Ishikawa (cell line): ENCODE measurements at regions not wholly inside any gene's neighbourhood (a gene's known extent, or its start where the extent isn't known, plus 50 kb on each side); places are given as distances from the start of the nearest gene placed in this dataset.

ENCODE experiments used
- CEBPB ChIP-seq: IDR thresholded peaks from 2 replicates; pipeline ENCODE4 v1.6.1; 2012
- CREB1 ChIP-seq: IDR thresholded peaks from 2 replicates; pipeline ENCODE4 v1.6.1; 2012; ENCODE audit warnings: low read depth
- EGR1 ChIP-seq: IDR thresholded peaks from 2 replicates; pipeline ENCODE4 v1.6.1; 2012
- EP300 ChIP-seq: IDR thresholded peaks from 2 replicates; pipeline ENCODE4 v1.6.1; 2012; ENCODE audit warnings: borderline replicate concordance
- FOXM1 ChIP-seq: IDR thresholded peaks from 2 replicates; pipeline ENCODE4 v1.6.1; 2012; ENCODE audit warnings: low read depth, borderline replicate concordance
- MAX ChIP-seq: IDR thresholded peaks from 2 replicates; pipeline ENCODE4 v1.6.1; 2012
- NFIC ChIP-seq: IDR thresholded peaks from 2 replicates; pipeline ENCODE4 v1.6.1; 2012
- RAD21 ChIP-seq: IDR thresholded peaks from 2 replicates; pipeline ENCODE4 v1.6.1; 2012; ENCODE audit warnings: low read depth
- REST ChIP-seq: IDR thresholded peaks from 2 replicates; pipeline ENCODE4 v1.6.1; 2012; ENCODE audit warnings: low read depth, mild to moderate bottlenecking
- TAF1 ChIP-seq: IDR thresholded peaks from 2 replicates; pipeline ENCODE4 v1.6.1; 2012; ENCODE audit warnings: low read depth, mild to moderate bottlenecking
- TCF12 ChIP-seq: IDR thresholded peaks from 2 replicates; pipeline ENCODE4 v1.6.1; 2012; ENCODE audit warnings: low read depth
- TEAD4 ChIP-seq: IDR thresholded peaks from 2 replicates; pipeline ENCODE4 v1.6.1; 2012
- USF1 ChIP-seq: IDR thresholded peaks from 2 replicates; pipeline ENCODE4 v1.6.1; 2012
- YY1 ChIP-seq: IDR thresholded peaks from 2 replicates; pipeline ENCODE4 v1.6.1; 2012; ENCODE audit warnings: low read depth
- ZBTB7A ChIP-seq: IDR thresholded peaks from 2 replicates; pipeline ENCODE4 v1.6.1; 2012; ENCODE audit warnings: low read depth

- TF ChIP-seq CEBPB, result no peak
- TF ChIP-seq RAD21, result no peak
- no peak for TF ChIP-seq REST
- TF ChIP-seq YY1, result no peak
- no peak for TF ChIP-seq CREB1
These were observed 263.3 kb downstream of the RASSF9 start for GRCh38 chr12:85572956-85573355.

GRCh38 chr12:85573635-85574214 is 262.5 kb downstream of the RASSF9 start:
- TF ChIP-seq REST, result no peak
- TF ChIP-seq TEAD4, result no peak
- no peak for TF ChIP-seq ZBTB7A
- TF ChIP-seq CREB1, result no peak
- no peak for TF ChIP-seq CEBPB
- no peak for TF ChIP-seq YY1
- TF ChIP-seq USF1, result no peak
- TF ChIP-seq EGR1, result no peak
- TF ChIP-seq EP300, result no peak
- no peak for TF ChIP-seq NFIC
- TF ChIP-seq TCF12, result no peak
- no peak for TF ChIP-seq TAF1
- TF ChIP-seq FOXM1, result no peak
- no peak for TF ChIP-seq MAX
- TF ChIP-seq RAD21, result no peak

GRCh38 chr12:85574291-85574690 is 261.9 kb downstream of the RASSF9 start:
- TF ChIP-seq TEAD4 (no peak), YY1 (no peak), EGR1 (no peak), REST (no peak), ZBTB7A (no peak), MAX (no peak), RAD21 (no peak), USF1 (no peak), TAF1 (no peak), CEBPB (no peak)

- no peak for TF ChIP-seq CEBPB
- TF ChIP-seq RAD21, result peak; percentile 78
These were observed 260.8 kb downstream of the RASSF9 start for GRCh38 chr12:85575120-85576096.
